ENCODE measurements at regions not wholly inside any gene's neighbourhood (a gene's known extent, or its start where the extent isn't known, plus 50 kb on each side); places are given as distances from the start of the nearest gene placed in this dataset.

DNA sequence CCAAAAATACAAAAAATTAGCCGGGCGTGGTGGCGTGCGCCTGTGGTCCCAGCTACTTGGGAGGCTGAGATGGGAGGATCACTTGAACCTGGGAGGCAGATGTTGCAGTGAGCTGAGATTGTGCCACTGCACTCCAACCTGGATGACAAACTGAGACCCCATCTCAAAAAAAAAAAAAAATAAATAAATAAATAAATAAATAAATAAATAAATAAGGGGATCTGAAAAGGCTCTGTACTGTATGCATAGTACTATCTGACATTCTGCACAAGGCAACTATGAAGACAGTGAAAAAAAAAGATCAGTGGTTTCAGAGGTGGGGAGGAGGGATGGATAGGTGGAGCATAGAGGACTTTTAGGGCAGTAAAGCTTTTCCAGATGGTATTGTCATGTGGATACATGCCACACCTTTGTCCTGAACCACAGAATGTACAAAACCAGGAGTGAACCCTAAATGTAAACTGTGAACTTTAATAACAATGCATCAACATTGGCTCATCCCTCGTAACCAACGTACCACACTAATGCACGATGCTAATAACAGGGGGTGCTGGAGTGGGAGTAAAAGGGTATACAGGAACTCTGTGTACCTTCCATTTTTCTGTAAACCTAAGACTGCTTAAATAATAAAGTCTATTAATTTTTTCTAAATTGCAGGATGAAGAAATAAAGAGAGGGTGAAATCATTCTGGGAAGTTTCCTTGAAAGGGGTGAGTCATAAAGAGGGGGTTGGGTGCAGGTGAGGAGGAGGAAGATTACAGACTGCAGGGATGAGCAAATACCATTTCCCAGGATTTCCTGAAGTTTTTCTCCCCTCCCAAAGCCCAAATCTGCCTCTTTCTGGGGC, 155.8 kb upstream of the SDK2 start:
- Histone ChIP-seq H3K27ac (ENCODE audit: low read length) (no peak overlapping the region), H3K9me3 (ENCODE audit: control insufficient read depth, insufficient read depth, low read length) (peaks cover 6% of the 10 kb centered on the region), H3K27me3 (ENCODE audit: control insufficient read depth, insufficient read depth, low read length) (no peaks in the 10 kb centered on the region), H3K36me3 (ENCODE audit: control insufficient read depth, insufficient read depth, low read length) (no peaks in the 10 kb centered on the region), H3K4me3 (ENCODE audit: low read length) (no peak overlapping the region), H3K4me1 (ENCODE audit: control insufficient read depth, insufficient read depth, low read length) (no peaks in the 10 kb centered on the region)
- Mint-ChIP-seq H3K4me1 (peaks cover 0 to 9% of the 10 kb centered on the region in 2 donors), H3K27me3 (ENCODE audit: low read depth in 2 of 2) (peaks cover 10 to 17% of the 10 kb centered on the region in 2 donors), H3K4me3 (no peak overlapping the region), H3K9me3 (peaks cover 0 to 3% of the 10 kb centered on the region in 2 donors), H3K36me3 (no peaks in the 10 kb centered on the region), H3K27ac (no peak overlapping the region)
- ATAC-seq (no peak), DNase-seq (no peak)
- intact Hi-C loops (cut with micrococcal nuclease) = no loop called here
- 97% methylated on average over 6 of the region's 7 CpGs for WGBS (ENCODE audit: insufficient coverage)
- TF ChIP-seq, protein P1, sequence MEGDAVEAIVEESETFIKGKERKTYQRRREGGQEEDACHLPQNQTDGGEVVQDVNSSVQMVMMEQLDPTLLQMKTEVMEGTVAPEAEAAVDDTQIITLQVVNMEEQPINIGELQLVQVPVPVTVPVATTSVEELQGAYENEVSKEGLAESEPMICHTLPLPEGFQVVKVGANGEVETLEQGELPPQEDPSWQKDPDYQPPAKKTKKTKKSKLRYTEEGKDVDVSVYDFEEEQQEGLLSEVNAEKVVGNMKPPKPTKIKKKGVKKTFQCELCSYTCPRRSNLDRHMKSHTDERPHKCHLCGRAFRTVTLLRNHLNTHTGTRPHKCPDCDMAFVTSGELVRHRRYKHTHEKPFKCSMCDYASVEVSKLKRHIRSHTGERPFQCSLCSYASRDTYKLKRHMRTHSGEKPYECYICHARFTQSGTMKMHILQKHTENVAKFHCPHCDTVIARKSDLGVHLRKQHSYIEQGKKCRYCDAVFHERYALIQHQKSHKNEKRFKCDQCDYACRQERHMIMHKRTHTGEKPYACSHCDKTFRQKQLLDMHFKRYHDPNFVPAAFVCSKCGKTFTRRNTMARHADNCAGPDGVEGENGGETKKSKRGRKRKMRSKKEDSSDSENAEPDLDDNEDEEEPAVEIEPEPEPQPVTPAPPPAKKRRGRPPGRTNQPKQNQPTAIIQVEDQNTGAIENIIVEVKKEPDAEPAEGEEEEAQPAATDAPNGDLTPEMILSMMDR (IDR thresholded peaks at IDR 0.05) = no peak

DNA sequence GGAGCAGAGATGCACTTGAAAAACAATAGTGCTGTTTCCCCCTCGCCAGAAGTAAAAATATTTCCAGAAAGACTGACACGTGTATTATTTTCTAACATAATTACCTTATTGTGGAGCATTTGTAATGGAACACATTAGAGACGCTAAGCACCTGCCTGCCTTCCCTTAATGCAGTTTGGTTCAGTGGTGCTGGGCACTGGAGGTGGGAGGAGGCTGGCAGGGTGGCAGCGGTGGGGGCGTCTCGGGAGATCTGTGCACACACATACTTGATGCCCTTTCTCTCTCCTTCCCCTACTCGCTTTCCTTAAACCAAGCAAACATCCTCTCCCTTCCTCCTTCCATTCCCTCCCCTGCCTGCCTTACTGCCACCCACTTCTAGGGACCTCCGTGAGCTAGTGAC, 156.6 kb upstream of the SDK2 start:
- no peak for ATAC-seq
- 84% methylated on average over 6 of the region's 8 CpGs for WGBS (ENCODE audit: insufficient coverage)
- Mint-ChIP-seq H3K4me1 (peaks cover 0 to 16% of the 10 kb centered on the region in 2 donors), H3K27ac (no peak overlapping the region), H3K36me3 (no peaks in the 10 kb centered on the region), H3K4me3 (no peak overlapping the region), H3K27me3 (ENCODE audit: low read depth in 2 of 2) (peaks cover 17 to 25% of the 10 kb centered on the region in 2 donors), H3K9me3 (peaks cover 2 to 6% of the 10 kb centered on the region in 2 donors)
- Histone ChIP-seq H3K27ac (ENCODE audit: low read length) (no peak overlapping the region), H3K27me3 (ENCODE audit: control insufficient read depth, insufficient read depth, low read length) (no peaks in the 10 kb centered on the region), H3K4me1 (ENCODE audit: control insufficient read depth, insufficient read depth, low read length) (no peaks in the 10 kb centered on the region), H3K4me3 (ENCODE audit: low read length) (no peak overlapping the region), H3K9me3 (ENCODE audit: control insufficient read depth, insufficient read depth, low read length) (peaks cover 6% of the 10 kb centered on the region), H3K36me3 (ENCODE audit: control insufficient read depth, insufficient read depth, low read length) (no peaks in the 10 kb centered on the region)
- TF ChIP-seq, protein P1 (IDR thresholded peaks at IDR 0.05) = no peak
- intact Hi-C loops (cut with micrococcal nuclease) = no loop called here
- no peak for DNase-seq

DNA sequence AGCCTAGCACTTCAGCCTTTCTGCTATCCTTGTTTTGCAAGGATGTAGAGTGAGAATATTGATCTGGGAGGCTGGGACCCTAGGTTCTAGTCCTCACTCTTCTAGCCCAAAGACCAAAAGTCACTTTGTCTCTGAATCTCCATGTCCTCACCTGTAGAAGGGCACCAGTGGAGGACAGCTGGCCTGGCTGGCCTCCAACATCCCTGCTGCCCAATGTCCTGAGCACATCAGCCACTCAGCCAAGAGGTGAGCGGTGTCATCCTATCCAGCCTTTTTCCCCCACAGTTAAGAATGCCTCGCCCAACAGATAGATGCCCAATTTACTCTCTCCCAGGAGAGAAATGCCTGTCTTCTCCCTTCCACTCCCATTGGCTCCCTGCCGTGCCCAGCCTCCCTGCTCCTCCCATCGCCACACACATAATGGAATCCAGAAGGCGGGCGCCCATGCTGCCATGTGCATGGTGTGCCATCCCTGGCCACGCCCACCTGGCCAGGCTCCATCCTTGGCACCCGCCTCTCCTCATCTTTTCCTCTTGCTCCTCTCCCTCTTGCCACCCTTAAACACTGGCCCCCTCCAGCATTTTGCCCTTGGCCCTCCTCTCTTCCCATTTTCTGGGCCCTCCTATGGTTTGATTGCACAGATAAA, 157.3 kb upstream of the SDK2 start:
- H3K9me3 Mint-ChIP-seq = peaks cover 2 to 6% of the 10 kb centered on the region in 2 donors
- Histone ChIP-seq H3K4me1 (ENCODE audit: control insufficient read depth, insufficient read depth, low read length) (no peaks in the 10 kb centered on the region), H3K36me3 (ENCODE audit: control insufficient read depth, insufficient read depth, low read length) (no peaks in the 10 kb centered on the region), H3K27ac (ENCODE audit: low read length) (no peak overlapping the region), H3K27me3 (ENCODE audit: control insufficient read depth, insufficient read depth, low read length) (no peaks in the 10 kb centered on the region), H3K9me3 (ENCODE audit: control insufficient read depth, insufficient read depth, low read length) (peaks cover 6% of the 10 kb centered on the region), H3K4me3 (ENCODE audit: low read length) (no peak overlapping the region)
- H3K27me3 Mint-ChIP-seq (ENCODE audit: low read depth in 2 of 2) = peaks cover 17 to 26% of the 10 kb centered on the region in 2 donors
- no peak overlapping the region for H3K4me3 Mint-ChIP-seq
- no peak for ATAC-seq
- TF ChIP-seq, protein P1 (IDR thresholded peaks at IDR 0.05) = no peak
- no peak overlapping the region for H3K27ac Mint-ChIP-seq
- peaks cover 0 to 16% of the 10 kb centered on the region in 2 donors for H3K4me1 Mint-ChIP-seq
- intact Hi-C loops (cut with micrococcal nuclease) = no loop called here
- WGBS (ENCODE audit: insufficient coverage) = 94% methylated on average over 8 of the region's 8 CpGs
- DNase-seq = no peak
- H3K36me3 Mint-ChIP-seq = no peaks in the 10 kb centered on the region
